Endothelial cell (in vitro differentiated cells): ENCODE measurements at regions not wholly inside any gene's neighbourhood (a gene's known extent, or its start where the extent isn't known, plus 50 kb on each side); places are given as distances from the start of the nearest gene placed in this dataset.

ENCODE experiments used
- DNase-seq: peaks from one replicate; pipeline ENCODE4 v3.0.0; 2021; ENCODE audit warnings: low spot score
- H3K27ac Mint-ChIP-seq: one replicate; pipeline ENCODE4 v1.8.0; 2021; ENCODE audit warnings: mixed read lengths, inconsistent platforms; ENCODE audit not compliant: unreplicated experiment
- H3K27me3 Mint-ChIP-seq: one replicate; pipeline ENCODE4 v1.8.0; 2021; ENCODE audit warnings: mild to moderate bottlenecking, moderate library complexity, mixed read lengths, inconsistent platforms; ENCODE audit not compliant: unreplicated experiment
- H3K36me3 Mint-ChIP-seq: one replicate; pipeline ENCODE4 v1.8.0; 2021; ENCODE audit warnings: mild to moderate bottlenecking, low read depth, mixed read lengths, inconsistent platforms; ENCODE audit not compliant: unreplicated experiment
- H3K4me1 Mint-ChIP-seq: one replicate; pipeline ENCODE4 v1.8.0; 2021; ENCODE audit warnings: mild to moderate bottlenecking, mixed read lengths, inconsistent platforms; ENCODE audit not compliant: unreplicated experiment
- H3K4me3 Mint-ChIP-seq: one replicate; pipeline ENCODE4 v1.8.0; 2021; ENCODE audit warnings: mild to moderate bottlenecking, mixed read lengths, inconsistent platforms; ENCODE audit not compliant: unreplicated experiment
- H3K9me3 Mint-ChIP-seq: one replicate; pipeline ENCODE4 v1.8.0; 2021; ENCODE audit warnings: mixed read lengths, inconsistent platforms; ENCODE audit not compliant: unreplicated experiment
- TF ChIP-seq, protein P1 (sequence below): fragments of 200-600 bp; sonication (generic); IDR thresholded peaks from one replicate; pipeline ENCODE4 v1.5.0; 2021; ENCODE audit warnings: antibody characterized with exemption; ENCODE audit not compliant: unreplicated experiment

DNA sequence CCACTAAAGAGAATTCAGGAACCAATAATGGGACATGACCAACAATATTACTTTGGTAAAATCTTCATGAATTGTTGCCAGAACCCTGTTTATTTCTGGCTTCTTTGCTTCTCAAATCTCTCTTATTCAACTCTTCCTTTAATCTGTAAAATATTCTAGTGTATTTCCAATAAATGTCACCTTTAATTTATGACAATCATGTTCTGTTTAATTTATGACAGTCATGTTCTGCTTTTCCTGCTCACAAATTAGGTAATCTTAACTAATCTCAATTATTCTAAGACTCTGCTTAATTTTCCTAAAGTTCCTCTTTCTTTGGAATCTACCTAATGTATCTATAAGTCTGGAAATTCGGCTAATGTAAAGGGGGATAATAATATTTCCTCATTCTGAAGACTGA is 847.6 kb upstream of the KLHL1 start:
- Mint-ChIP-seq H3K9me3 (no peaks in the 10 kb centered on the region), H3K36me3 (no peaks in the 10 kb centered on the region), H3K4me3 (no peak overlapping the region), H3K4me1 (no peaks in the 10 kb centered on the region), H3K27ac (no peak overlapping the region), H3K27me3 (no peaks in the 10 kb centered on the region)
- TF ChIP-seq, protein P1, sequence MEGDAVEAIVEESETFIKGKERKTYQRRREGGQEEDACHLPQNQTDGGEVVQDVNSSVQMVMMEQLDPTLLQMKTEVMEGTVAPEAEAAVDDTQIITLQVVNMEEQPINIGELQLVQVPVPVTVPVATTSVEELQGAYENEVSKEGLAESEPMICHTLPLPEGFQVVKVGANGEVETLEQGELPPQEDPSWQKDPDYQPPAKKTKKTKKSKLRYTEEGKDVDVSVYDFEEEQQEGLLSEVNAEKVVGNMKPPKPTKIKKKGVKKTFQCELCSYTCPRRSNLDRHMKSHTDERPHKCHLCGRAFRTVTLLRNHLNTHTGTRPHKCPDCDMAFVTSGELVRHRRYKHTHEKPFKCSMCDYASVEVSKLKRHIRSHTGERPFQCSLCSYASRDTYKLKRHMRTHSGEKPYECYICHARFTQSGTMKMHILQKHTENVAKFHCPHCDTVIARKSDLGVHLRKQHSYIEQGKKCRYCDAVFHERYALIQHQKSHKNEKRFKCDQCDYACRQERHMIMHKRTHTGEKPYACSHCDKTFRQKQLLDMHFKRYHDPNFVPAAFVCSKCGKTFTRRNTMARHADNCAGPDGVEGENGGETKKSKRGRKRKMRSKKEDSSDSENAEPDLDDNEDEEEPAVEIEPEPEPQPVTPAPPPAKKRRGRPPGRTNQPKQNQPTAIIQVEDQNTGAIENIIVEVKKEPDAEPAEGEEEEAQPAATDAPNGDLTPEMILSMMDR = no peak
- DNase-seq = no peak

DNA sequence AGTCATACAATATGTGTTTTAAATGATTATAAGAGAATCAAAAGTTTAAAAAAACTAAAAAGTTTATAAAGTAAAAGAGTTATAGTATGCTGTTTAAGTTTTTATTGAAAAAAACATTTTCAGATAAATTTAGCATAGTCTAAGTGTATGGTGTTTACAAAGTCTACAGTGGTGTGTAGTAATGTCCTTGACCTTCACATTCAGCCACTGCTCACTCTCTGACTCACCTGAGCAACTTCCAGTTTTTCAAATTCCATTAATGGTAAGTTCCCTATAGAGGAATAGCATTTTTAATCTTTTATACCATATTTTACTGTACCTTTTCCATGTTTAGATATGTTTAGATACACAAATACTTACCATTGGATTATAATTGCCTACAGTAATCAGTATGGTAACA is 842.4 kb upstream of the KLHL1 start:
- Mint-ChIP-seq H3K4me1 (no peaks in the 10 kb centered on the region), H3K4me3 (no peak overlapping the region), H3K9me3 (no peaks in the 10 kb centered on the region), H3K27ac (no peak overlapping the region), H3K27me3 (no peaks in the 10 kb centered on the region), H3K36me3 (no peaks in the 10 kb centered on the region)
- no peak for DNase-seq
- TF ChIP-seq, protein P1 = no peak

DNA sequence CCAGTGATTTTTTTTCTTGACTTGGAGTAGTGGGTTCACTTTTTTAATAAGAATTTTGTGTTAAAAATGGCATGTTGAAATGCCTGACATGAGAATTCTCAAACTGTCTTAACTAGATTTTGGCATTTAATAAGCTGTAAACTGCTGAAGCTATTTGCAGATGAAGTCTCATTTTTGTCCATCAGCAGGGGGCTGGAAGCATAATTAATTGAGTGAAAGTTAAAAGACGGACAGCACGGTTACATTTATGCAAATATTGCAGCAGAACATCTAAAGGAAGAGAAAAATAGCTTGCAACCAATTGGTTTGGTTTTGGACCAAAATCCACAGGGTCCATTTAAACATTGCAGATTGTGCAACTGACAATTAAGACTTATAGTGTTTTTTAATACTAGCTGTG is 837.3 kb upstream of the KLHL1 start:
- no peak overlapping the region for H3K27ac Mint-ChIP-seq
- H3K4me1 Mint-ChIP-seq = no peaks in the 10 kb centered on the region
- H3K9me3 Mint-ChIP-seq = no peaks in the 10 kb centered on the region
- DNase-seq = no peak
- TF ChIP-seq, protein P1 = no peak
- H3K27me3 Mint-ChIP-seq = no peaks in the 10 kb centered on the region
- H3K36me3 Mint-ChIP-seq = no peaks in the 10 kb centered on the region
- H3K4me3 Mint-ChIP-seq = no peak overlapping the region

DNA sequence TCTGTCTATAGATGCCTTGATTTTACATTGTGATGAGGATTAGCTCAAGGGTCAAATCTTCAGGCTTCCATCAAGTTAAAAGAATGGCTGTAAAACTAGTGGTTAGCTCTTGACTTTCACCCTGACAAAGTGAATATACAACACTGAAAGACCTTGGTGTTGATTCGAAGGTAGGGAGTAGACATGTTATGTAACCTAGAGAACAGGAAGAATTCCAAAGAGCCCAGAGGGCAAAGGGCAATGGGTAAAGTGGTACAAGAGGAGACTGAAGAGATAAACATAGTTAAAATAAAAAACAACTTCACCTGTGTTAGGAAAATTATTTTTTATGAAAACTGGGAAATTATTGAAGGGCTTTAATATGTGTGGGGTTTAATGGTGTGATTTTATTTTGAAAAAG is 833.2 kb upstream of the KLHL1 start:
- Mint-ChIP-seq H3K27me3 (no peaks in the 10 kb centered on the region), H3K27ac (no peak overlapping the region), H3K9me3 (no peaks in the 10 kb centered on the region), H3K4me3 (no peak overlapping the region), H3K4me1 (no peaks in the 10 kb centered on the region), H3K36me3 (no peaks in the 10 kb centered on the region)
- TF ChIP-seq, protein P1 = no peak
- DNase-seq = no peak

DNA sequence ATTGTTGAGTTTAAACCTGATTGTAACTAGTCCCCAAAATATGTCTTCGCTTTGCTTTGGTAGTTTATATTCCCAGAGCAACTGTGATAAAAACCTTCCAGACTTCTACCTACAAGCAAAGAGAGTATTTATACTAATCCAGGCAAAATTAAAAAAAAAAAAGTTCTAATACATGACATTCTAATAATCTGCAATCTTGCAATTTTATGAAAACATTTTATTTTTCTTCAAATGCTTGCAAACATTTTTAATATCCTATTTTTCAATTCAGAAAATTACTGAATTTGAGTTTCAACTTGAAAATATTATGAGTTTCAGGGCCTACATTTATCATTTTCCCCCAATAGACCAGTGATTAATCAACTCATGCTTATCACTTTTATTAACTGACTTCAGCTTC is 830.2 kb upstream of the KLHL1 start:
- Mint-ChIP-seq H3K4me1 (no peaks in the 10 kb centered on the region), H3K27ac (no peak overlapping the region), H3K36me3 (no peaks in the 10 kb centered on the region), H3K9me3 (no peaks in the 10 kb centered on the region), H3K4me3 (no peak overlapping the region), H3K27me3 (no peaks in the 10 kb centered on the region)
- DNase-seq = no peak
- TF ChIP-seq, protein P1 = no peak
